NCI-H748 (cell line): ENCODE measurements at regions not wholly inside any gene's neighbourhood (a gene's known extent, or its start where the extent isn't known, plus 50 kb on each side); places are given as distances from the start of the nearest gene placed in this dataset.

ENCODE experiments used
- DNase-seq: peaks from one replicate; lab custom pipeline; 2025; ENCODE audit not compliant: unreplicated experiment; lab: John Stamatoyannopoulos, UW

- no peak for DNase-seq
Observed at GRCh38 chr4:1572964-1573720, 111.0 kb downstream of the FAM53A start.

- DNase-seq: no peak
Observed at GRCh38 chr4:1572521-1572920, 111.6 kb downstream of the FAM53A start.

GRCh38 chr4:1572010-1572385 lies 112.1 kb downstream of the FAM53A start:
- no peak for DNase-seq

GRCh38 chr4:1571165-1572009 lies 112.7 kb downstream of the FAM53A start:
- no peak for DNase-seq

- DNase-seq: no peak
Observed at GRCh38 chr4:1570291-1571164, 113.6 kb downstream of the FAM53A start.

GRCh38 chr4:1569461-1570151 lies 114.5 kb downstream of the FAM53A start:
- no peak for DNase-seq

GRCh38 chr4:1568855-1569460 lies 115.2 kb downstream of the FAM53A start:
- no peak for DNase-seq

- no peak for DNase-seq
Observed at GRCh38 chr4:1567808-1568581, 116.1 kb downstream of the FAM53A start.

GRCh38 chr4:1567519-1567807 lies 116.7 kb downstream of the FAM53A start:
- DNase-seq: no peak

GRCh38 chr4:1566838-1567518 lies 117.1 kb downstream of the FAM53A start:
- no peak for DNase-seq

- DNase-seq: peak; percentile 29
Observed at GRCh38 chr4:1566301-1566837, 117.7 kb downstream of the FAM53A start.

- no peak for DNase-seq
Observed at GRCh38 chr4:1565598-1566295, 118.4 kb downstream of the FAM53A start.

- no peak for DNase-seq
Observed at GRCh38 chr4:1564535-1565375, 119.4 kb downstream of the FAM53A start.

- DNase-seq: no peak
Observed at GRCh38 chr4:1563768-1564485, 120.2 kb downstream of the FAM53A start.

GRCh38 chr4:1563241-1563640 lies 120.9 kb downstream of the FAM53A start:
- DNase-seq: no peak

- no peak for DNase-seq
Observed at GRCh38 chr4:1562771-1563170, 121.3 kb downstream of the FAM53A start.

GRCh38 chr4:1562371-1562770 lies 121.7 kb downstream of the FAM53A start:
- DNase-seq: no peak
